Uterus (tissue), 3 donors: ENCODE measurements at regions not wholly inside any gene's neighbourhood (a gene's known extent, or its start where the extent isn't known, plus 50 kb on each side); places are given as distances from the start of the nearest gene placed in this dataset.
"Not testable (repeated sequence)": the region's sequence is repeated elsewhere in the genome, so short reads cannot be mapped to it uniquely, and the experiment has no call there.

ENCODE experiments used
- DNase-seq, 2 donors: peaks; one replicate each; pipeline ENCODE4 v3.0.0-alpha.2; 2019 to 2020
- H3K27ac ChIP-seq, 2 donors: fragments of 200-600 bp; sonication (generic); 1 replicate in 1 of 2; 2 replicates in 1 of 2; pipeline ENCODE4 v1.5.1; 2016 to 2018
- H3K27me3 ChIP-seq, 2 donors: fragments of 200-600 bp; sonication (generic); one replicate each; pipeline ENCODE4 v1.5.1; 2018 to 2019; ENCODE audit warnings: control low read depth in 1 of 2
- H3K36me3 ChIP-seq, 2 donors: fragments of 200-600 bp; sonication (generic); one replicate each; pipeline ENCODE4 v1.5.1; 2019; ENCODE audit warnings: control low read depth in 1 of 2
- H3K4me1 ChIP-seq, 2 donors: fragments of 200-600 bp; sonication (generic); one replicate each; pipeline ENCODE4 v1.5.1; 2018 to 2019; ENCODE audit warnings: control low read depth in 1 of 2
- H3K4me3 ChIP-seq, 2 donors: fragments of 200-600 bp; sonication (generic); 1 replicate in 1 of 2; 2 replicates in 1 of 2; pipeline ENCODE4 v1.5.1; 2018 to 2019; ENCODE audit warnings: mild to moderate bottlenecking in 1 of 2
- H3K9me3 ChIP-seq, 2 donors: fragments of 200-600 bp; sonication (generic); one replicate each; pipeline ENCODE4 v1.5.1; 2019; ENCODE audit warnings: control low read depth in 1 of 2
- POLR2A ChIP-seq, 2 donors: fragments of 450-650 bp; IDR thresholded peaks; one replicate each; pipeline ENCODE4 v1.6.1; 2016; ENCODE audit warnings: antibody characterized with exemption in 2 of 2, mild to moderate bottlenecking in 1 of 2, moderate library complexity in 1 of 2
- intact Hi-C: fragments of 100-400 bp; cut with DNase I; formaldehyde crosslinking; loops from one replicate; pipeline ENCODE4 v1.15.1; 2023; ENCODE audit warnings: low total_unique reads
- TF ChIP-seq, protein P1 (sequence below), 4 experiments: fragments of 200-600 bp in 2 of 4; fragments of 450-650 bp in 2 of 4; sonication (generic) in 2 of 4; IDR thresholded peaks; one replicate each; pipeline ENCODE4 v1.5.1; 2016 to 2019; ENCODE audit warnings: antibody characterized with exemption in 4 of 4, mild to moderate bottlenecking in 2 of 4, moderate library complexity in 1 of 4
- donor health status: DM: yes; HTN: yes; CAD: no.

DNA sequence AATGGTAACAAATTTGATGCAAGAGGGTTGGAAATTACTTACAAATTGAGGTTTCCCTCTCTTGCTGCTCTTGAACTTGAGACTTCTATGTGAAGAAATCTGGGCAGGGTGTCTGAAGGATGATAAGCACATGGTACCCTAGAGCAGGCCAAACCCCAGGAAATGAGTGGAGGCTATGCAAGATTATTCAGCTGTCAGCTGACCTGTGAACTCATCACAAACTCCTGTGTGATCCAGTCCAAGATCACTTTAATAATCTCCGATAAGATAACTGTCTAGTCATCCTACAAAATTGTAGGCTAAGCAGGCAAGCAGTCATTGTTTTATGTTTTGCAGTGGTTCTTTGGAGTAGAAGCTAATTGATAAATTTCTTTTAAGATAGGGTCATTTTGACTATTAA is 213.1 kb downstream of the BTBD3 start:
- Histone ChIP-seq H3K4me1 (no peaks in the 10 kb centered on the region), H3K4me3 (no peak overlapping the region), H3K9me3 (no peaks in the 10 kb centered on the region), H3K27me3 (no peaks in the 10 kb centered on the region), H3K36me3 (no peaks in the 10 kb centered on the region), H3K27ac (no peak overlapping the region)
- TF ChIP-seq, protein P1, sequence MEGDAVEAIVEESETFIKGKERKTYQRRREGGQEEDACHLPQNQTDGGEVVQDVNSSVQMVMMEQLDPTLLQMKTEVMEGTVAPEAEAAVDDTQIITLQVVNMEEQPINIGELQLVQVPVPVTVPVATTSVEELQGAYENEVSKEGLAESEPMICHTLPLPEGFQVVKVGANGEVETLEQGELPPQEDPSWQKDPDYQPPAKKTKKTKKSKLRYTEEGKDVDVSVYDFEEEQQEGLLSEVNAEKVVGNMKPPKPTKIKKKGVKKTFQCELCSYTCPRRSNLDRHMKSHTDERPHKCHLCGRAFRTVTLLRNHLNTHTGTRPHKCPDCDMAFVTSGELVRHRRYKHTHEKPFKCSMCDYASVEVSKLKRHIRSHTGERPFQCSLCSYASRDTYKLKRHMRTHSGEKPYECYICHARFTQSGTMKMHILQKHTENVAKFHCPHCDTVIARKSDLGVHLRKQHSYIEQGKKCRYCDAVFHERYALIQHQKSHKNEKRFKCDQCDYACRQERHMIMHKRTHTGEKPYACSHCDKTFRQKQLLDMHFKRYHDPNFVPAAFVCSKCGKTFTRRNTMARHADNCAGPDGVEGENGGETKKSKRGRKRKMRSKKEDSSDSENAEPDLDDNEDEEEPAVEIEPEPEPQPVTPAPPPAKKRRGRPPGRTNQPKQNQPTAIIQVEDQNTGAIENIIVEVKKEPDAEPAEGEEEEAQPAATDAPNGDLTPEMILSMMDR (IDR thresholded peaks at IDR 0.05) = no peak
- no peak for TF ChIP-seq POLR2A (IDR thresholded peaks at IDR 0.05)
- no peak for DNase-seq
- intact Hi-C loops = no loop called here

DNA sequence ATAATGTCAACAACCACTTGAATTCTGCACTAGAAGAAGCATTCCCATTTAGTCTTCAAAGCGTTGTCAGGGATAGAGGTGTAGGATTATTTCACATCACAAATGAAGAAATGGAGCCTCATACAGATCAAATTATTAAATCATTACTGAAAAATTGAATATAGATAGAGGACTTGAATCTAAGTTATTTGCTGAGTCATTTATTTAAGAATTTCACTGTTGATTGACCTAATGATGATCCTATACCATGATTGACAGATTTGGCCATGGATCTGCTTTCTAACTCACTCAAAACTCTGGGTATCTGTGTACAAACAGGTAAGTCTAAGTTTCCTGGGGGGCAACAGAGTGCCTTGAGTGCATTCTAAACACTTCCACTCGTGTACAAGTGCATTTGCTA is 215.9 kb downstream of the BTBD3 start:
- H3K36me3 ChIP-seq = no peaks in the 10 kb centered on the region
- intact Hi-C loops = no loop called here
- TF ChIP-seq, protein P1 (IDR thresholded peaks at IDR 0.05) = no peak
- no peak for TF ChIP-seq POLR2A (IDR thresholded peaks at IDR 0.05)
- H3K4me1 ChIP-seq = no peaks in the 10 kb centered on the region
- H3K27ac ChIP-seq = no peak overlapping the region
- H3K4me3 ChIP-seq = no peak overlapping the region
- H3K9me3 ChIP-seq = peaks cover 0 to 5% of the 10 kb centered on the region in 2 donors
- no peak for DNase-seq
- H3K27me3 ChIP-seq = no peaks in the 10 kb centered on the region

DNA sequence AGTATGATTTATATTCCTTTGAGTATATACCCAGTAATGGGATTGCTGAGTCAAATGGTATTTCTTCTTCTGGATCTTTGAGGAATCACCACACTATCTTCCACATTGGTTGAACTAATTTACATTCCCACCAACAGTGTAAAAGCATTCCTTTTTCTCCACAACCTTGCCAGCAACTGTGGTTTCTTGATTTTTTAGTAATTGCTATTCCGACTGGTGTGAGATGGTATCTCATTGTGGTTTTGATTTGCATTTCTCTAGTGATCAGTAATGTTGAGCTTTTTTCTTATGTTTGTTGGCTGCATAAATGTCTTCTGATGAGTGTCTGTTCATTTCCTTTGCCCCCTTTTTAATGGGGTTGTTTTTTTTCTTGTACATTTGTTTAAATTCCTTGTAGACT is 228.3 kb downstream of the BTBD3 start:
- H3K36me3 ChIP-seq, H3K27me3 ChIP-seq, H3K9me3 ChIP-seq, DNase-seq, H3K4me3 ChIP-seq, H3K27ac ChIP-seq, H3K4me1 ChIP-seq, intact Hi-C loops: not testable (repeated sequence)

DNA sequence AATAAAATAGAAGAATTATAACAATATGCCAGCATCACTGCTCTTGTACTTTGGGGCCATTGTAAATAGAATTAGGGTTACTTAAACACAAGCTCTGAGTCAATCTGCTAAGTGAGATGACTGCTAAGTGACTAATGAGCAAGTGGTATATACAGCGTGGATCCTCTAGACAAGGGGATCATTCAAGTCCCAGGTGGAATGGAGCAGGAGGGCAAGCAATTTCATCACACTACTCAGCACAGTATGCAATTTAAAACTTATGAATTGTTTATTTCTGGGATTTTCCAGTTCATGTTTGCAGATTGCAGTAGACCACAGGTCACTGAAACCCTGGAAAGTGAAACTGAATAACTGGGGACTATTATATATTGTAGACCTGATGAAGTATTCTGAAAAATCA is 235.3 kb downstream of the BTBD3 start:
- intact Hi-C loops = no loop called here
- DNase-seq = no peak
- TF ChIP-seq, protein P1 (IDR thresholded peaks at IDR 0.05) = no peak
- no peak for TF ChIP-seq POLR2A (IDR thresholded peaks at IDR 0.05)
- Histone ChIP-seq H3K36me3 (no peaks in the 10 kb centered on the region), H3K27me3 (no peaks in the 10 kb centered on the region), H3K27ac (no peak overlapping the region), H3K4me1 (no peaks in the 10 kb centered on the region), H3K9me3 (no peaks in the 10 kb centered on the region), H3K4me3 (no peak overlapping the region)

DNA sequence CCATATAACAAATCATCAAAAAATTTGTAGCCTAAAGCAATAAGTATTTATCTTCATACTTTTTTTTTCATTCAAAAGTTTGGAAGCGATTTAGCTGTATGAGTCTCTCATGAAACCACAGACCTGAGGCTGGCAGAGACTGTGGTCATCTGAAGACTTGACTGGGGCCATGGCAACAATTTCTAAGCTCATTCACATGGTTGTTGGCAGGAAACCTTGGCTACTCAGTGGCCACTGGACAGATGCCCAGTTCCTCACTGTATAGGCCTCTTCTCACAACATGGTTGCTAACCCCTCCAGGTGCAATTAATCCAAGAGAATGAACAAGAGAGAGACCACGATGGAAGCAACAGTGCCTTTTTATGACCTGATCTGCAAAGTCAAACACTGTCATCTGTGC is 235.9 kb downstream of the BTBD3 start:
- TF ChIP-seq POLR2A (IDR thresholded peaks at IDR 0.05) = no peak
- TF ChIP-seq, protein P1 (IDR thresholded peaks at IDR 0.05) = no peak
- no peak overlapping the region for H3K4me3 ChIP-seq
- no peak for DNase-seq
- intact Hi-C loops = no loop called here
- no peak overlapping the region for H3K27ac ChIP-seq
- no peaks in the 10 kb centered on the region for H3K27me3 ChIP-seq
- H3K36me3 ChIP-seq = no peaks in the 10 kb centered on the region
- no peaks in the 10 kb centered on the region for H3K9me3 ChIP-seq
- no peaks in the 10 kb centered on the region for H3K4me1 ChIP-seq

DNA sequence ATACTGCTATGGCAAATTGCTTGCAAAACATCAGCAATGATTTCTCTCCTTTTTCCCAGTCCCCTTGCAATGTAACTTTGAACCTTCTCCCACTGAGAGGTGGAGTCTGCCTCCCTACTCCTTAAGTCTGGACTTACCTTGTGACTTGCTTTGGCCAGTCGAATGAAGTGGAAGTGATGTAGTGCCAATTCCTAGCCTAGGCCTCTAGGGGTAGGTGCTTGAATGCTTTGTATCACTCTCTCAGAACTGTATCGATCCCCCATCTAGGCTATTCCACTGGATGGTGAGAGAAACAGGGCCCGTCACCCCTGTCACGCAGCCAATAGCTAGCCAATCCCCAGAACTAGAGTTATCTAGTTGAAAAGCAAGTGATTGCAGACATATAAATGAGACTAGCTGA is 238.6 kb downstream of the BTBD3 start:
- H3K27ac ChIP-seq = no peak overlapping the region
- intact Hi-C loops = no loop called here
- H3K27me3 ChIP-seq = no peaks in the 10 kb centered on the region
- DNase-seq = no peak
- no peak overlapping the region for H3K4me3 ChIP-seq
- TF ChIP-seq, protein P1 (IDR thresholded peaks at IDR 0.05) = no peak
- no peak for TF ChIP-seq POLR2A (IDR thresholded peaks at IDR 0.05)
- H3K4me1 ChIP-seq = no peaks in the 10 kb centered on the region
- H3K9me3 ChIP-seq = no peaks in the 10 kb centered on the region
- H3K36me3 ChIP-seq = no peaks in the 10 kb centered on the region
